HEK293 (cell line): ENCODE measurements at regions not wholly inside any gene's neighbourhood (a gene's known extent, or its start where the extent isn't known, plus 50 kb on each side); places are given as distances from the start of the nearest gene placed in this dataset.

ENCODE experiments used
- CTCF ChIA-PET: fragments of 350-600 bp; formaldehyde crosslinking; extraction: SDS; loops from one replicate; lab custom pipeline; 2021; ENCODE audit warnings: antibody characterized with exemption; lab: Yijun Ruan, JAX
- POLR2A ChIA-PET: fragments of 300-600 bp; formaldehyde crosslinking; extraction: SDS; loops from one replicate; lab custom pipeline; 2020; ENCODE audit warnings: antibody characterized with exemption, inconsistent platforms; lab: Yijun Ruan, JAX
- H3K27ac ChIP-seq: fragments of 200-500 bp; sonication (Bioruptor generic); 2 replicates; pipeline ENCODE4 v1.5.1; 2014; ENCODE audit warnings: low read depth, low read length, control low read depth, inconsistent platforms; ENCODE audit errors: extremely low read depth
- H3K36me3 ChIP-seq, 2 experiments: fragments of 200-500 bp in 1 of 2; sonication (Bioruptor generic) in 1 of 2; 1 replicate in 1 of 2; 2 replicates in 1 of 2; pipeline ENCODE4 v1.5.1; 2014 to 2017; ENCODE audit warnings: inconsistent platforms in 2 of 2, low read length in 2 of 2; ENCODE audit not compliant: control insufficient read depth in 2 of 2, insufficient read depth in 1 of 2
- H3K4me1 ChIP-seq: fragments of 200-500 bp; sonication (Bioruptor generic); 2 replicates; pipeline ENCODE4 v1.5.1; 2014; ENCODE audit warnings: mild to moderate bottlenecking, low read length, inconsistent platforms; ENCODE audit not compliant: control insufficient read depth, insufficient read depth
- H3K4me3 ChIP-seq: 2 replicates; pipeline ENCODE4 v1.5.1; 2011; ENCODE audit warnings: low read depth, mild to moderate bottlenecking, control low read depth, low read length, moderate library complexity
- H3K9me3 ChIP-seq: fragments of 200-500 bp; sonication (Bioruptor generic); 2 replicates; pipeline ENCODE4 v1.5.1; 2014; ENCODE audit warnings: low read depth, low read length, inconsistent platforms; ENCODE audit not compliant: control insufficient read depth, insufficient read depth
- EGR2 ChIP-seq: fragments of 450-650 bp; formaldehyde crosslinking; IDR thresholded peaks from 2 replicates; pipeline ENCODE4 v1.5.1; 2016; ENCODE audit warnings: low read depth, missing biosample characterization, missing genetic modification characterization
- HOXC10 ChIP-seq: sonication (generic); formaldehyde crosslinking; IDR thresholded peaks from 2 replicates; pipeline ENCODE4 v1.8.1; 2023; ENCODE audit warnings: mild to moderate bottlenecking, missing genetic modification reagents
- MYNN ChIP-seq: fragments of 450-650 bp; formaldehyde crosslinking; IDR thresholded peaks from 2 replicates; pipeline ENCODE4 v1.5.1; 2016; ENCODE audit warnings: missing biosample characterization, missing genetic modification characterization, borderline replicate concordance
- SALL2 ChIP-seq: fragments of 450-650 bp; formaldehyde crosslinking; IDR thresholded peaks from 2 replicates; pipeline ENCODE4 v1.5.0; 2017; ENCODE audit warnings: missing biosample characterization, mild to moderate bottlenecking, missing genetic modification characterization, borderline replicate concordance
- ZBTB20 ChIP-seq: fragments of 450-650 bp; formaldehyde crosslinking; IDR thresholded peaks from 2 replicates; pipeline ENCODE4 v1.5.1; 2016; ENCODE audit warnings: missing biosample characterization, missing genetic modification characterization
- ZNF10 ChIP-seq: fragments of 450-650 bp; formaldehyde crosslinking; IDR thresholded peaks from 2 replicates; pipeline ENCODE4 v1.5.1; 2017; ENCODE audit warnings: missing biosample characterization, missing genetic modification characterization
- ZNF138 ChIP-seq: fragments of 450-650 bp; formaldehyde crosslinking; IDR thresholded peaks from 2 replicates; pipeline ENCODE4 v1.5.1; 2016; ENCODE audit warnings: missing biosample characterization, missing genetic modification characterization, borderline replicate concordance
- ZNF174 ChIP-seq: fragments of 450-650 bp; formaldehyde crosslinking; IDR thresholded peaks from 2 replicates; pipeline ENCODE4 v1.5.0; 2017; ENCODE audit warnings: missing biosample characterization, mild to moderate bottlenecking, missing genetic modification characterization
- ZNF175 ChIP-seq: fragments of 450-650 bp; formaldehyde crosslinking; IDR thresholded peaks from 2 replicates; pipeline ENCODE4 v1.5.1; 2016; ENCODE audit warnings: missing biosample characterization, missing genetic modification characterization
- ZNF211 ChIP-seq: fragments of 450-650 bp; formaldehyde crosslinking; IDR thresholded peaks from 2 replicates; pipeline ENCODE4 v1.5.1; 2016; ENCODE audit warnings: low read depth, missing biosample characterization, missing genetic modification characterization
- ZNF423 ChIP-seq: fragments of 450-650 bp; formaldehyde crosslinking; IDR thresholded peaks from 2 replicates; pipeline ENCODE4 v1.5.1; 2016; ENCODE audit warnings: missing biosample characterization, missing genetic modification characterization
- ZNF48 ChIP-seq: fragments of 450-650 bp; formaldehyde crosslinking; IDR thresholded peaks from 2 replicates; pipeline ENCODE4 v1.5.1; 2016; ENCODE audit warnings: missing biosample characterization, missing genetic modification characterization
- ZNF521 ChIP-seq: fragments of 450-650 bp; formaldehyde crosslinking; IDR thresholded peaks from 2 replicates; pipeline ENCODE4 v1.5.1; 2017; ENCODE audit warnings: missing biosample characterization, mild to moderate bottlenecking, missing genetic modification characterization
- ZNF561 ChIP-seq: fragments of 450-650 bp; IDR thresholded peaks from 2 replicates; pipeline ENCODE4 v1.5.1; 2018; ENCODE audit warnings: missing biosample characterization, missing genetic modification characterization, borderline replicate concordance
- ZNF670 ChIP-seq: fragments of 450-650 bp; formaldehyde crosslinking; IDR thresholded peaks from 2 replicates; pipeline ENCODE4 v1.5.1; 2016; ENCODE audit warnings: missing biosample characterization, missing genetic modification characterization, low read depth
- TF ChIP-seq, protein P1 (sequence below): fragments of 450-650 bp; formaldehyde crosslinking; IDR thresholded peaks from 2 replicates; pipeline ENCODE4 v1.5.1; 2016; ENCODE audit warnings: missing biosample characterization, missing genetic modification characterization
- TF ChIP-seq, protein P2 (sequence below): fragments of 450-650 bp; formaldehyde crosslinking; IDR thresholded peaks from 2 replicates; pipeline ENCODE4 v1.5.1; 2016; ENCODE audit warnings: missing biosample characterization, missing genetic modification characterization
- TF ChIP-seq, protein P3 (sequence below): fragments of 450-650 bp; formaldehyde crosslinking; IDR thresholded peaks from 2 replicates; pipeline ENCODE4 v1.5.1; 2016; ENCODE audit warnings: missing biosample characterization, missing genetic modification characterization, borderline replicate concordance
- TF ChIP-seq, protein P4 (sequence below): fragments of 450-650 bp; formaldehyde crosslinking; IDR thresholded peaks from 2 replicates; pipeline ENCODE4 v1.5.1; 2016; ENCODE audit warnings: missing biosample characterization, missing genetic modification characterization
- TF ChIP-seq, protein P5 (sequence below): fragments of 450-650 bp; formaldehyde crosslinking; IDR thresholded peaks from 2 replicates; pipeline ENCODE4 v1.5.1; 2016; ENCODE audit warnings: missing biosample characterization, missing genetic modification characterization

DNA sequence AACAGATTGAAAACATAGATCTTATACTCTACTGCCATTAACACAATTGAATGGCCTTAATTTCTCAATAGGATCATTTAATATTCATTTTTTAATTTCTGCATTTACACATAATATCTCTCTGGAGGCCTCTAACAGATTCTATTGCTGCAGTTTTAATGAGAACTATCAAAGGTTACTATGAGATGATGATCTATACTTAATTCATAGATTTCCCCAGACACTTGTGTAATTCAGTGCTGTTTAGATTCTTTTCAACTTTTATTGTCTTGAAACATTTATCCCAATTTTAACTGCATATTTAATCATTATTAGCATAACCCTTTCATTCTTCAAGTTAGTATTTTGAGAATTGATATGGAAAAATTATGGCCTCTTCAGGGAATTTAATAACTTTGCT lies 1056.5 kb upstream of the CDH8 start:
- CTCF ChIA-PET = no interaction called here
- H3K36me3 ChIP-seq = no peaks in the 10 kb centered on the region
- H3K4me3 ChIP-seq = no peak overlapping the region
- POLR2A ChIA-PET = no interaction called here
- no peak overlapping the region for H3K27ac ChIP-seq
- H3K9me3 ChIP-seq = no peaks in the 10 kb centered on the region
- TF ChIP-seq ZNF561 = no peak
- TF ChIP-seq, all 188 proteins: peak for 0
- no peaks in the 10 kb centered on the region for H3K4me1 ChIP-seq

DNA sequence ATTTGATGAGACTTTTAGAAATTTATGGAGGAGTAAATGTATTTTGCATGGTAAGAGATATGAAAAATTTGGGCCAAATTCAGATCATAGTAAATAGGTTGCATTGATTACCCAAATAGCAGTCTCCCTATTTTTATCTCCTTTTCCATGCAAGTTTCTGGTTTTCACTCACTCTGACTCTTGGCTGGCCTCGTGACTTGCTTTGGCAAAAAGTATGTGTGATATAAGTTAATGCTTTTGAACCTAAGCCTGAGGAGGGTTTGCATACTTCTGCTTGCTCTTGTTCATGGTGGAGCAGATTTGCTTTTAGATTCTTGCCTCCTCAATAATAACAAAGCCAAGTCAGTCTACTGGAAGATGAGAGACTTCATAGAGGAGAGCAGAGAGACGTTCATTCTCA lies 1045.9 kb upstream of the CDH8 start:
- Histone ChIP-seq H3K36me3 (no peaks in the 10 kb centered on the region), H3K4me1 (no peaks in the 10 kb centered on the region), H3K27ac (no peak overlapping the region), H3K4me3 (no peak overlapping the region), H3K9me3 (no peaks in the 10 kb centered on the region)
- TF ChIP-seq, protein P1, sequence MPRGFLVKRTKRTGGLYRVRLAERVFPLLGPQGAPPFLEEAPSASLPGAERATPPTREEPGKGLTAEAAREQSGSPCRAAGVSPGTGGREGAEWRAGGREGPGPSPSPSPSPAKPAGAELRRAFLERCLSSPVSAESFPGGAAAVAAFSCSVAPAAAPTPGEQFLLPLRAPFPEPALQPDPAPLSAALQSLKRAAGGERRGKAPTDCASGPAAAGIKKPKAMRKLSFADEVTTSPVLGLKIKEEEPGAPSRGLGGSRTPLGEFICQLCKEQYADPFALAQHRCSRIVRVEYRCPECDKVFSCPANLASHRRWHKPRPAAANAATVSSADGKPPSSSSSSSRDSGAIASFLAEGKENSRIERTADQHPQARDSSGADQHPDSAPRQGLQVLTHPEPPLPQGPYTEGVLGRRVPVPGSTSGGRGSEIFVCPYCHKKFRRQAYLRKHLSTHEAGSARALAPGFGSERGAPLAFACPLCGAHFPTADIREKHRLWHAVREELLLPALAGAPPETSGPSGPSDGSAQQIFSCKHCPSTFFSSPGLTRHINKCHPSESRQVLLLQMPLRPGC (tag by site-specific recombination) = no peak
- TF ChIP-seq HOXC10 (CRISPR knock-in tag) = no peak
- no peak for TF ChIP-seq ZNF138 (tag by site-specific recombination)
- TF ChIP-seq, protein P2, sequence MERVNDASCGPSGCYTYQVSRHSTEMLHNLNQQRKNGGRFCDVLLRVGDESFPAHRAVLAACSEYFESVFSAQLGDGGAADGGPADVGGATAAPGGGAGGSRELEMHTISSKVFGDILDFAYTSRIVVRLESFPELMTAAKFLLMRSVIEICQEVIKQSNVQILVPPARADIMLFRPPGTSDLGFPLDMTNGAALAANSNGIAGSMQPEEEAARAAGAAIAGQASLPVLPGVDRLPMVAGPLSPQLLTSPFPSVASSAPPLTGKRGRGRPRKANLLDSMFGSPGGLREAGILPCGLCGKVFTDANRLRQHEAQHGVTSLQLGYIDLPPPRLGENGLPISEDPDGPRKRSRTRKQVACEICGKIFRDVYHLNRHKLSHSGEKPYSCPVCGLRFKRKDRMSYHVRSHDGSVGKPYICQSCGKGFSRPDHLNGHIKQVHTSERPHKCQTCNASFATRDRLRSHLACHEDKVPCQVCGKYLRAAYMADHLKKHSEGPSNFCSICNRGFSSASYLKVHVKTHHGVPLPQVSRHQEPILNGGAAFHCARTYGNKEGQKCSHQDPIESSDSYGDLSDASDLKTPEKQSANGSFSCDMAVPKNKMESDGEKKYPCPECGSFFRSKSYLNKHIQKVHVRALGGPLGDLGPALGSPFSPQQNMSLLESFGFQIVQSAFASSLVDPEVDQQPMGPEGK (tag by site-specific recombination) = no peak
- ChIA-PET CTCF (no interaction called here), POLR2A (no interaction called here)

DNA sequence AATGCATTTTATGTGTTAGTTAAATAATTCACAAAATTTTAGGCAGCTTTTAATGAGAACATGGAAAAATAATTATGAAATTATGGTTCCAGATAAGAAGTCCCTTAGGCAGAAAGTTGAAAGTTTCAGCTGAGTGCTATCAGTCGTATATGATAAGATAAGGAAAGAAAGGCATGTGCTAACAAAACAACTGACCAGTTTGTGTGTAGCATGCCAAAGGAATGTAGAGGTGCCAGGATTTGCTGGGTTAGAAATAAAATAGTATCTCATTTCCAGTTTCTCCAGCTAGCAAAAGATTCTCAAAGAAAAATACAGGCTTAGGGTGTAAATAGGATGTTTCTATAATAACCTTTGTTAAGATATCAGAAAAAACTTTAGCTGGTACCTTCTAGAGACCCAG lies 1044.5 kb upstream of the CDH8 start:
- Histone ChIP-seq H3K36me3 (no peaks in the 10 kb centered on the region), H3K4me3 (no peak overlapping the region), H3K27ac (no peak overlapping the region), H3K4me1 (no peaks in the 10 kb centered on the region), H3K9me3 (no peaks in the 10 kb centered on the region)
- POLR2A ChIA-PET = no interaction called here
- CTCF ChIA-PET = no interaction called here
- TF ChIP-seq ZNF175 (tag by site-specific recombination) (no peak), ZBTB20 (no peak), ZNF211 (tag by site-specific recombination) (no peak), ZNF521 (tag by site-specific recombination) (no peak), ZNF174 (tag by site-specific recombination) (no peak), ZNF48 (tag by site-specific recombination) (no peak), EGR2 (tag by site-specific recombination) (no peak), SALL2 (tag by site-specific recombination) (no peak), ZNF670 (tag by site-specific recombination) (no peak), ZNF10 (tag by site-specific recombination) (no peak), ZNF423 (no peak), MYNN (tag by site-specific recombination) (no peak)
- TF ChIP-seq, protein P3, sequence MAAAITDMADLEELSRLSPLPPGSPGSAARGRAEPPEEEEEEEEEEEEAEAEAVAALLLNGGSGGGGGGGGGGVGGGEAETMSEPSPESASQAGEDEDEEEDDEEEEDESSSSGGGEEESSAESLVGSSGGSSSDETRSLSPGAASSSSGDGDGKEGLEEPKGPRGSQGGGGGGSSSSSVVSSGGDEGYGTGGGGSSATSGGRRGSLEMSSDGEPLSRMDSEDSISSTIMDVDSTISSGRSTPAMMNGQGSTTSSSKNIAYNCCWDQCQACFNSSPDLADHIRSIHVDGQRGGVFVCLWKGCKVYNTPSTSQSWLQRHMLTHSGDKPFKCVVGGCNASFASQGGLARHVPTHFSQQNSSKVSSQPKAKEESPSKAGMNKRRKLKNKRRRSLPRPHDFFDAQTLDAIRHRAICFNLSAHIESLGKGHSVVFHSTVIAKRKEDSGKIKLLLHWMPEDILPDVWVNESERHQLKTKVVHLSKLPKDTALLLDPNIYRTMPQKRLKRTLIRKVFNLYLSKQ (tag by site-specific recombination) = no peak
- TF ChIP-seq, protein P4, sequence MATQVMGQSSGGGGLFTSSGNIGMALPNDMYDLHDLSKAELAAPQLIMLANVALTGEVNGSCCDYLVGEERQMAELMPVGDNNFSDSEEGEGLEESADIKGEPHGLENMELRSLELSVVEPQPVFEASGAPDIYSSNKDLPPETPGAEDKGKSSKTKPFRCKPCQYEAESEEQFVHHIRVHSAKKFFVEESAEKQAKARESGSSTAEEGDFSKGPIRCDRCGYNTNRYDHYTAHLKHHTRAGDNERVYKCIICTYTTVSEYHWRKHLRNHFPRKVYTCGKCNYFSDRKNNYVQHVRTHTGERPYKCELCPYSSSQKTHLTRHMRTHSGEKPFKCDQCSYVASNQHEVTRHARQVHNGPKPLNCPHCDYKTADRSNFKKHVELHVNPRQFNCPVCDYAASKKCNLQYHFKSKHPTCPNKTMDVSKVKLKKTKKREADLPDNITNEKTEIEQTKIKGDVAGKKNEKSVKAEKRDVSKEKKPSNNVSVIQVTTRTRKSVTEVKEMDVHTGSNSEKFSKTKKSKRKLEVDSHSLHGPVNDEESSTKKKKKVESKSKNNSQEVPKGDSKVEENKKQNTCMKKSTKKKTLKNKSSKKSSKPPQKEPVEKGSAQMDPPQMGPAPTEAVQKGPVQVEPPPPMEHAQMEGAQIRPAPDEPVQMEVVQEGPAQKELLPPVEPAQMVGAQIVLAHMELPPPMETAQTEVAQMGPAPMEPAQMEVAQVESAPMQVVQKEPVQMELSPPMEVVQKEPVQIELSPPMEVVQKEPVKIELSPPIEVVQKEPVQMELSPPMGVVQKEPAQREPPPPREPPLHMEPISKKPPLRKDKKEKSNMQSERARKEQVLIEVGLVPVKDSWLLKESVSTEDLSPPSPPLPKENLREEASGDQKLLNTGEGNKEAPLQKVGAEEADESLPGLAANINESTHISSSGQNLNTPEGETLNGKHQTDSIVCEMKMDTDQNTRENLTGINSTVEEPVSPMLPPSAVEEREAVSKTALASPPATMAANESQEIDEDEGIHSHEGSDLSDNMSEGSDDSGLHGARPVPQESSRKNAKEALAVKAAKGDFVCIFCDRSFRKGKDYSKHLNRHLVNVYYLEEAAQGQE (tag by site-specific recombination) = no peak
- TF ChIP-seq, protein P5, sequence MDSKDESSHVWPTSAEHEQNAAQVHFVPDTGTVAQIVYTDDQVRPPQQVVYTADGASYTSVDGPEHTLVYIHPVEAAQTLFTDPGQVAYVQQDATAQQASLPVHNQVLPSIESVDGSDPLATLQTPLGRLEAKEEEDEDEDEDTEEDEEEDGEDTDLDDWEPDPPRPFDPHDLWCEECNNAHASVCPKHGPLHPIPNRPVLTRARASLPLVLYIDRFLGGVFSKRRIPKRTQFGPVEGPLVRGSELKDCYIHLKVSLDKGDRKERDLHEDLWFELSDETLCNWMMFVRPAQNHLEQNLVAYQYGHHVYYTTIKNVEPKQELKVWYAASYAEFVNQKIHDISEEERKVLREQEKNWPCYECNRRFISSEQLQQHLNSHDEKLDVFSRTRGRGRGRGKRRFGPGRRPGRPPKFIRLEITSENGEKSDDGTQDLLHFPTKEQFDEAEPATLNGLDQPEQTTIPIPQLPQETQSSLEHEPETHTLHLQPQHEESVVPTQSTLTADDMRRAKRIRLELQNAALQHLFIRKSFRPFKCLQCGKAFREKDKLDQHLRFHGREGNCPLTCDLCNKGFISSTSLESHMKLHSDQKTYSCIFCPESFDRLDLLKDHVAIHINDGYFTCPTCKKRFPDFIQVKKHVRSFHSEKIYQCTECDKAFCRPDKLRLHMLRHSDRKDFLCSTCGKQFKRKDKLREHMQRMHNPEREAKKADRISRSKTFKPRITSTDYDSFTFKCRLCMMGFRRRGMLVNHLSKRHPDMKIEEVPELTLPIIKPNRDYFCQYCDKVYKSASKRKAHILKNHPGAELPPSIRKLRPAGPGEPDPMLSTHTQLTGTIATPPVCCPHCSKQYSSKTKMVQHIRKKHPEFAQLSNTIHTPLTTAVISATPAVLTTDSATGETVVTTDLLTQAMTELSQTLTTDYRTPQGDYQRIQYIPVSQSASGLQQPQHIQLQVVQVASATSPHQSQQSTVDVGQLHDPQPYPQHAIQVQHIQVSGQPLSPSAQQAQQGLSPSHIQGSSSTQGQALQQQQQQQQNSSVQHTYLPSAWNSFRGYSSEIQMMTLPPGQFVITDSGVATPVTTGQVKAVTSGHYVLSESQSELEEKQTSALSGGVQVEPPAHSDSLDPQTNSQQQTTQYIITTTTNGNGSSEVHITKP (tag by site-specific recombination) = no peak
